Ureter (tissue), 1 donor: ENCODE measurements at regions not wholly inside any gene's neighbourhood (a gene's known extent, or its start where the extent isn't known, plus 50 kb on each side); places are given as distances from the start of the nearest gene placed in this dataset.

Experiments used
- DNase-seq: peaks from one replicate; pipeline ENCODE4 v3.0.0-alpha.2; 2020; ENCODE audit warnings: low spot score
- donor health status: DM: yes; HTN: yes; CAD: no.

GRCh38 chr15:52879145-52879544 is 89.0 kb upstream of the ONECUT1 start:
- no peak for DNase-seq

- DNase-seq: no peak
Measured at GRCh38 chr15:52876991-52877663, 87.0 kb upstream of the ONECUT1 start.

- no peak for DNase-seq
Measured at GRCh38 chr15:52872036-52872818, 82.1 kb upstream of the ONECUT1 start.

GRCh38 chr15:52870015-52870414 is 79.9 kb upstream of the ONECUT1 start:
- no peak for DNase-seq

- DNase-seq: no peak
Measured at GRCh38 chr15:52866698-52867097, 76.6 kb upstream of the ONECUT1 start.

GRCh38 chr15:52862677-52863076 is 72.5 kb upstream of the ONECUT1 start:
- no peak for DNase-seq

- no peak for DNase-seq
Measured at GRCh38 chr15:52858782-52859176, 68.6 kb upstream of the ONECUT1 start.

GRCh38 chr15:52857937-52858781 is 68.0 kb upstream of the ONECUT1 start:
- DNase-seq: no peak

- no peak for DNase-seq
Measured at GRCh38 chr15:52857471-52857870, 67.3 kb upstream of the ONECUT1 start.

- no peak for DNase-seq
Measured at GRCh38 chr15:52856286-52856685, 66.2 kb upstream of the ONECUT1 start.

- DNase-seq: no peak
Measured at GRCh38 chr15:52855157-52855556, 65.0 kb upstream of the ONECUT1 start.

GRCh38 chr15:52844823-52845222 is 54.7 kb upstream of the ONECUT1 start:
- DNase-seq: no peak
